PFSK-1 (cell line): ENCODE measurements at regions not wholly inside any gene's neighbourhood (a gene's known extent, or its start where the extent isn't known, plus 50 kb on each side); places are given as distances from the start of the nearest gene placed in this dataset.

Experiments used
- POLR2AphosphoS5 ChIP-seq: IDR thresholded peaks from 2 replicates; pipeline ENCODE4 v1.6.1; 2012; ENCODE audit warnings: low read depth, mild to moderate bottlenecking, control low read depth, low read length, moderate library complexity
- REST ChIP-seq, 2 experiments: IDR thresholded peaks; 2 replicates each; pipeline versions ENCODE4 v1.6.1 to v1.8.0; 2011 to 2012; ENCODE audit warnings: low read depth in 2 of 2, low read length in 2 of 2, control low read depth in 1 of 2, inconsistent platforms in 1 of 2, mild to moderate bottlenecking in 1 of 2, moderate library complexity in 1 of 2; ENCODE audit not compliant: insufficient read depth in 1 of 2
- SIN3A ChIP-seq: IDR thresholded peaks from 2 replicates; pipeline ENCODE4 v1.6.1; 2012; ENCODE audit warnings: mild to moderate bottlenecking, low read length, moderate library complexity, borderline replicate concordance; ENCODE audit not compliant: insufficient read depth
- TAF1 ChIP-seq: IDR thresholded peaks from 2 replicates; pipeline ENCODE4 v1.6.1; 2012; ENCODE audit warnings: low read length, control low read depth, borderline replicate concordance; ENCODE audit not compliant: insufficient read depth

GRCh38 chr3:78322780-78323179, 1282.9 kb downstream of the ROBO2 start:
- TF ChIP-seq POLR2AphosphoS5 = no peak
- TF ChIP-seq REST (IDR thresholded peaks at IDR 0.05; ENCODE audit: insufficient read depth in 1 of 2, low read depth in 2 of 2, low read length in 2 of 2) = no peak
- TF ChIP-seq TAF1 = no peak
- TF ChIP-seq SIN3A = no peak
